HG03378 (cell line): ENCODE measurements at regions not wholly inside any gene's neighbourhood (a gene's known extent, or its start where the extent isn't known, plus 50 kb on each side); places are given as distances from the start of the nearest gene placed in this dataset.

Source experiments
- ATAC-seq: cut with Tn5 transposase; IDR thresholded peaks from one replicate; pipeline ENCODE4 v1.9.1; 2021; ENCODE audit warnings: mild to moderate bottlenecking, moderate library complexity; ENCODE audit not compliant: unreplicated experiment

DNA sequence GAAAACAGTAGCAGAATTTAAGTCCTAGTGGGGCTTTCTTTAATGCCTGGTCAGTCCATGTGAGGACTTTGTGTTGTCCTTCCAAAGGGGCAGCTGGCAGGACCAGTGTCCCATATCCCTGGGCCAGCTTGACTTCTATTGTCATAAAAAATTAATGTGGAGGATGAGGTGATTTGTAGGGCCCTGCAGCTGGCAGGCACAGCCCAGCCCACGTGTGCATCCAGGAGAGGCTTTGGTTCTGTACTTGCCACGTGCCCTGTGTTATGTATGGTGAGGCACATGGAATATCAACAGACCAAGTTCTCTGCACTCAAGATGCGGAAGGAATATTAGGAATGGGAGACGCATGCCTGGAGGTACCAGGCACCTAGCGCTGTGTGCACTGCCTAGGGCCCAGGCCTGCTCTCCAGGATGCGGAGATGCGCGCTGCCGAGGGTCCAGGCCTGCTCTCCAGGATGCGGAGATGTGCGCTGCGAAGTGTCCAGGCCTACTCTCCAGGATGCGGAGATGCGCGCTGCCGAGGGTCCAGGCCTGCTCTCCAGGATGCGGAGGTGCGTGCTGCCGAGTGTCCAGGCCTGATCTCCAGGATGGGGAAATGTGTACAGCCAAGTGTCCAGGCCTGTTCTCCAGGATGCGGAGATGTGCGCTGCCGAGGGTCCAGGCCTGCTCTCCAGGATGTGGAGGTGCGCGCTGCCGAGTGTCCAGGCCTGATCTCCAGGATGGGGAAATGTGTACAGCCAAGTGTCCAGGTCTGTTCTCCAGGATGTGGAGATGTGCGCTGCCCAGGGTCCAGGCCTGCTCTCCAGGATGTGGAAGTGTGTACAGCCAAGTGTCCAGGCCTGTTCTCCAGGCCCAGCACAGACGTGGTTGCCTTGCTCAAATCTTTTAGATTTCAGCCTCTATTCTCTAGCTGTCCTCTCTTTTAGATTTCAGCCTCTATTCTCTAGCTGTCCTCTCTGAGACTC, 183.3 kb upstream of the ROPN1 start:
- ATAC-seq = no peak

DNA sequence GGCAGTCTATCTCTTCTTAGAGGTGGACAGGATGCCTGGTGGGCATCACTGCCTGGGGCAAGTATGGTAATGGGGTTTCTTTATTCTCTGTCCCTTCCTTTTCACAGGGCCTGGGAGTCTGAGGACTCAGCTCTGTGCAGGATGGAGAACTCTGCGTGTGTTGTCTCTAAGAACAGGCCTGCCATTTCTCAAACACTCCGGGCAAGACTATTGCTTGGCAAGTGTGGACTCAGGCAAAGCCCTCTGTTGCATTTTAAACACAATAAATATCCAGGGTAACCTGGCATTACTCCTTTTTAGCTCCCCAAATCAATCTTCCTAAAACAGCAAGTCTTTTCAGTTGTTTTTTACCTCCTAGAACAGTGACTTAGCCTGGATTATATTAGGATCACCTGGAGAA, 185.1 kb upstream of the ROPN1 start:
- ATAC-seq = no peak

DNA sequence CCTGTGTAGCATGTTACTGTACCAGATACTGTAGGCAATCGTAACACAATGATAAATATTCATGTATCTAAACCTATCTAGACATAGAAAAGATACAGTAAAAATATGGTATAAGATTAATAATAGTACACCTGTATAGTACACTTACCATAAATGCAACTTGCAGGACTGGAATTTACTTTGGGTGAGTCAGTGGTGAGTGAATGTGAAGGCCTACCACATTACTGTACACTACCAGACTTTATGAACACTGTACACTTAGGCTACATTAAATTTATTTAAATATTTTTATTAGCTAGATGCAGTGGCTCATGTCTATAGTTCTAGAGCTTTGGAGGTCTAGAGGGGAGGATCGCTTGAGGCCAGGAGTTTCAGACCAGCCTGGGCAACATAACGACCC, 186.6 kb upstream of the ROPN1 start:
- no peak for ATAC-seq

DNA sequence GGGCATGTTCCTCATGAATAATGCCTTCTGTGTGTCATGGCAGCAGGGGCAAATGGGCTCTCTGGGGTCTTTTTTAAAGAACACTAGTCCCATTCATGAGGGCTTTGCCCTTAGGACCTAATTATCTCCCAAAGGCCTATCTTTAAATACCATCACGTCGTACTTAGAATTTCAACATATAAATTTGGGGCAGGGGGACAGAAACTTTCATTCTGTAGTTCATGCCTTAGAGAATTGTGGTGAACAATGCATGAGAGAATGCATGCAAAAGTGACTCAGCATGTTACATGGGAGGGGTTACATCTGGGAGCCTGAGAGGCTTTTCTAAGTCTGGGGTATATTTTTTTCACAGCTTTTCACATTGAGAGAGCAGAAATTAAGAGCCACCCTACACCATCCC, 208.5 kb upstream of the ROPN1 start:
- no peak for ATAC-seq

DNA sequence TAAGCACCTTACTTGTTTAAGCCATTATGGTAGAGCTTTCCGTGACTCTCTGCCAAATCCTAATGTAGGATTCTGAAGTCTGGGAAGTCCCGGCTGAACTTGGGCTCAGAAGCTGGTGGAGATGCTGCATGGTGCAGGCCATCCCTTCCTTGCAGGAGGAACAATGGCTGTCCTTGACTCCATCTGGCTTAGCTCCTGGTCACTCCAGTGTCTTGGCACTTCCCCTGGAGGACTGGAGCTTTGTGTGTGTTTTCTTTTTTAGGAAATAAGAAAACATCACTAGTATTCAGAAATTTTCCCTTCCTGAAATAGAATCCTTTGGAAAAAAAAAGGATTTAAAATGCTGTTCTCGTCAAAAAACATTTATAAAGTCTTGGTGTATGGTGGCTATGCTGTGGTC, 209.3 kb upstream of the ROPN1 start:
- ATAC-seq = no peak

DNA sequence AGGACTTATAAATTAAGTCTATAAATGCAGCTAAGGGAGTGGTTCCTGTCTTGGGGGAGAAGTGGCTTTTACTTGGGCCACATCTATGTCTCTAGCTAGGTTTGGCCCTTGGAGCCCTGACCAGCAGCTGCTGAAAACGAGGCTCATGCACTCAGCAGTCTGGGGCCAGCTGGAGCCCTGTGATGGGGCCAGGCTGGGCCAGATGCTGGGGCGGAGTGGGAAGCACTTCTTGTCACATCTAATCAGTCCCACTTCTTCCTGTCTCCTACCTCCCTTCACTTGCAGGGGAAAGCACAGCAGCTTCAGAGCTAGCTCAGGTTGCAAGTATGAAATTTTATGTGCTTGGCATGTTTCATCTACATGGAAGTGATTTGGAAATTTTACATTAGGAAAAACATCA, 209.9 kb upstream of the ROPN1 start:
- ATAC-seq = no peak

DNA sequence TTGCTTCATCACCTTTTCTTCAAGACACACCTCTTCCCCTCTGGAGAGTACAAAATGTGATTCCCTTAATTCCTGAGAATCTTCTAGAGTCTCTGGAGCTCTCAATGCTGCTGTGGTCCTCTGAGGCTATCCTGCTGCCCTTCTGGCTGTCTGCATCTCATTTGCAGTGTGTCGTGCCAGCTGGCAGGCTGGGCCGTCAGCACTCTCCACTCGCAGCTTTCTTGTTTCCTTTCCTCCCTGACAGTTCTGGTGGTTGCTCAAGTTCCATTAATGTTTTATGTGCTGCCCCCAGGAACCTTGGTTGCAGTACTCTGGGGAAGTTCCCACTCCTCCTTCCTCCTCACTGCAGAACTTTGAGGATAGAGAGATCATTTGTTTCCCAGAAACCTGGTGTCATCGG, 210.8 kb upstream of the ROPN1 start:
- ATAC-seq = no peak

- ATAC-seq = no peak
These were observed 211.4 kb upstream of the ROPN1 start for GRCh38 chr3:124203292-124203691.

GRCh38 chr3:124206225-124207055, 214.5 kb upstream of the ROPN1 start:
- ATAC-seq = no peak

DNA sequence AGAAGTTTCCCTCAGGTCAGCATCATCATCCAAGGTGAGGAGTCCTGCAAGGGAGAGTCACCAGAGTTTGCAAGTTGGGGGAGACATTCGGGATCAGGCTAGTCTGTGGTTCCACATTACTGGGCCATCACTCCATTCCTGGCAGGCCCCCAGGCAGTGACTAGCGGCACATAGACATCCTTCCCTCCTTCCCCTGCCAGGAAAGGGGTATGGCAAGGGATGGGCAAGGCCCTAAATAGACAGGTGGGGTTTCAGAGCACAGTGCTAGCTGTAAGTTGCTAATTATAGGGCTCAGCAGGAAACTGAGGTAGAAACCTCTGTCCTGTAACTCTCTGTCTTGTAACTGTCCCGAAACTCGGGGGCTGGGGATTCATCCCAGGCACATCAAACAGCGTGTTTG, 215.2 kb upstream of the ROPN1 start:
- no peak for ATAC-seq

DNA sequence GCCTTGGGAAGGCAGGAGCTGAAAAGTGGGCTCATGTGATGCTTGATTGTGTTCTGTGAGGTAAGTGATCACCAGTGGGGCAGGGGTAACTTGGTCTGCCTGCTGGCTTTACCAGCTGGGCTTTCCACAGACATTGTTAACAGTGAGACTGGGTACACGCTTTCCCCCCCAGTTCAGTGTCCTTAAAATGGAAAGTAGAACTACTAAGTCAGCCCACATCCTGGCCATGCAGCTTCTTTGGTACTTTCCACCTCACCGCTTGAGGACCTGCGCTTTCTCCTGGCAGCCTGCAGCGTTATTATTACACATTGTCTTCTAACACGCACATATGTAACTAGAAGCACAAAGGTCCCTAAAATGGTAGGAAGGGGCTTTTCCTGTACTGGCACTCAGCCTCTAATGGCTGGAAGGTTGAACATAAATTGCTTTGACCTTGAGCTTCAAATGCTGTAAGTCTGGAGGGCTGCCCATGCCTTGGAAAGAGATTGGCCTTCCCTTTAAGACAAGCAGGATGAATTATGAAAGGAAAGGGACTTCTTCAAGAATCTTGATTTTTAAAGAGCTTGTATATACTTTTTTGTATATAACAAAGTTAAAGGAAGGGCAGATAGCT, 216.1 kb upstream of the ROPN1 start:
- peak; percentile 66 for ATAC-seq

GRCh38 chr3:124209426-124209825, 217.5 kb upstream of the ROPN1 start:
- no peak for ATAC-seq

DNA sequence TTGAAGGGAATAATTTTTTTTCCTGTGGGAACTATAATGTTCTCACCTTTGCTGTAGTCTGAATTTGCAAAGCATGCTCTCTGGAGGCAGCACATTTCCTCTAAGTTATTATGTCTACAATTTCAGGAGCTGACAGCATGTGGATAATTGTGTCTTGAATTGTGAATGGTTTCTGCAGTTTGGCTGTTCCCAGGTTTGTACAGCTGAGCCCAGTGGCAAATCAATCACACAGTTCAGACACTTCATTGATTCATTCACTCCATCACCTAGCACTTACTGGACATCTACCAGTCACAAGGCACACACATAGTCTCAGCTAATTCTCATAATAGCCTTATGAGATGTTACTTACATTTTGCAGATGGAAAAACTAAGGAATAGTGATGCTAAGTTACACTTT, 219.0 kb upstream of the ROPN1 start:
- no peak for ATAC-seq

GRCh38 chr3:124213641-124214040, 221.7 kb upstream of the ROPN1 start:
- ATAC-seq = no peak

GRCh38 chr3:124217542-124217941, 225.6 kb upstream of the ROPN1 start:
- no peak for ATAC-seq

DNA sequence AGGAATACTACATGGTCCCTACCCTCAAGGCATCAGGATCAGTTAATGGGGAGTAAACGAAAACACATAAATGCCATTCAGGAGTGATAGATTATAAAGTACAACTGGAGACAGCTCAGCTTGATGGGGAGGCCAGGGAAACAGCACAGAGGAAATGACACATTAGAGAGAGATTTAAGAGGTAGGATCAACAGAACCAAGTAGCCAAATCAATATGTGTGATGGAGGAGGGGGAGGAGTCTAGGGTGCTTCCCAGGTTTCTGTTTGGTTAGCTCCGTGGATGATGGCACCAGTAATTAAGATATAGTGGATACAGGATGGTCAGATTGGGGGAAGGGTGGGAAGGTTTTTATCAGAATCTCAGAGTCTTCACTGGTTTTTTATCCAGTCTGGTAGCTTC, 229.5 kb upstream of the ROPN1 start:
- no peak for ATAC-seq

DNA sequence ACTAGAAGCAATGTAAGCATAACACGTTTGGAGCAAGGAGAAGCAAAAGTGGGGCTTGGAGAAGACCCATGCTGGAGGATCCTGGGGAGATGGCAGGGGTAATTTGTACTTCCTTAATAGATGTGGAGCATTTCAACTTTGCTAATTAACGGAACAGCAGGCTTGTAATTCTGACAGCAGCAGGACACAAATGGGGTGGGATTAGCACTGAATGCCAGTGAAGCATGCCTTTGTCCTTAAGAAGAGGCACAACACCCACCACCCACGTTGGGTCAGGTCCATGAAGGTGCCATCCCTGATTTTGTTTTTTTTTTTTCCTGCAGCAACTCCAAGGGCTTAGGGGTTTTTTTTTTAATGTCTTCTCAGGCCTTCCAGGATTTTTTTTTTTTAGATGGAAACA, 231.9 kb upstream of the ROPN1 start:
- ATAC-seq = no peak

- ATAC-seq = no peak
These were observed 235.3 kb upstream of the ROPN1 start for GRCh38 chr3:124227150-124227630.

- ATAC-seq = no peak
These were observed 237.5 kb upstream of the ROPN1 start for GRCh38 chr3:124229420-124229819.

DNA sequence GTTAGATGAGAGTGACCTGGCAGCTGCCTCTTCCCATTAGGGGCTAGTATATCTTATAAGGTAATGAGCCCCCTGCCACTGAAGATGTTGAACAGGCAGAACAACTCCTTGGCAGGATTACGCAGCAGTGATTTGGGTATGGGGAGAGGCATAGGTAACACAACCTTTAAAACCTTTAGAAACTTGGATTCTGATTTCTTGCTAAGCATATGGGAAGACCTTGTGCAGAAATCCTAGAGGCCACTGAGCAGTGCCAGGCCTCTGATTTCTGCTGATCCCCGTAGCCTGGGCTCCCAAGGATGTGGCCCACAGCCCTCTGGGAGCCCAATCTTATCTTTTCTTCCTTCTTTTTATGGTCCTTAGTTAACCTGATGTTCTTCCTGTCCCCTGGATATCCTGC, 237.9 kb upstream of the ROPN1 start:
- ATAC-seq = no peak

GRCh38 chr3:124230432-124230831, 238.5 kb upstream of the ROPN1 start:
- ATAC-seq = no peak
